PFSK-1 (cell line): ENCODE measurements at regions not wholly inside any gene's neighbourhood (a gene's known extent, or its start where the extent isn't known, plus 50 kb on each side); places are given as distances from the start of the nearest gene placed in this dataset.

ENCODE experiments used
- FOXP2 ChIP-seq: optimal IDR thresholded peaks from 2 replicates; pipeline ENCODE3; 2011; ENCODE audit warnings: borderline replicate concordance, control low read depth, inconsistent platforms; ENCODE audit not compliant: insufficient read depth; ENCODE audit errors: extremely low read length, extremely low read depth
- POLR2AphosphoS5 ChIP-seq: IDR thresholded peaks from 2 replicates; pipeline ENCODE4 v1.6.1; 2012; ENCODE audit warnings: low read depth, mild to moderate bottlenecking, control low read depth, low read length, moderate library complexity
- SIN3A ChIP-seq: IDR thresholded peaks from 2 replicates; pipeline ENCODE4 v1.6.1; 2012; ENCODE audit warnings: mild to moderate bottlenecking, low read length, moderate library complexity, borderline replicate concordance; ENCODE audit not compliant: insufficient read depth
- TAF1 ChIP-seq: IDR thresholded peaks from 2 replicates; pipeline ENCODE4 v1.6.1; 2012; ENCODE audit warnings: low read length, control low read depth, borderline replicate concordance; ENCODE audit not compliant: insufficient read depth
- TF ChIP-seq, protein P1 (sequence below), 2 experiments: IDR thresholded peaks; 2 replicates each; pipeline versions ENCODE4 v1.6.1 to v1.8.0; 2011 to 2012; ENCODE audit warnings: low read depth in 2 of 2, low read length in 2 of 2, control low read depth in 1 of 2, inconsistent platforms in 1 of 2, mild to moderate bottlenecking in 1 of 2, moderate library complexity in 1 of 2; ENCODE audit not compliant: insufficient read depth in 1 of 2

DNA sequence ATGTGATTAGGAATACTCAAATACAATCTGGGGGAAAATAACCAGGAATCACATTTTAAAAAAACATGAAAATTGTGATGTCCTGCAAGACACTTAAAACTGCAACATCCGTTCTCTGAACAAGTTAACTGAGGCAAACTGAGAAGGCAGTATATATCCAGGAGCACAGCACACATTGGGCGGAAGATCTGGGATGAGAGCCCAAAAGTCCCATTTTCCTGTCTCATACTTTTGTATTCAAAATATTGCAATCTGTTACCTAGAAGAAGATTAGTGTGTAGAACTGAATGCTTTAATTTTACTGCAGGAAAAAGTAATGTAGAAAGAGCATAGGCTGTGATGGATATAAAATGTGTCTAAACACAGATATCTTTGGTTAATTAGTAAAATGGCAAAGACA lies 276.8 kb upstream of the FANCL start:
- TF ChIP-seq TAF1 = no peak
- TF ChIP-seq, protein P1, sequence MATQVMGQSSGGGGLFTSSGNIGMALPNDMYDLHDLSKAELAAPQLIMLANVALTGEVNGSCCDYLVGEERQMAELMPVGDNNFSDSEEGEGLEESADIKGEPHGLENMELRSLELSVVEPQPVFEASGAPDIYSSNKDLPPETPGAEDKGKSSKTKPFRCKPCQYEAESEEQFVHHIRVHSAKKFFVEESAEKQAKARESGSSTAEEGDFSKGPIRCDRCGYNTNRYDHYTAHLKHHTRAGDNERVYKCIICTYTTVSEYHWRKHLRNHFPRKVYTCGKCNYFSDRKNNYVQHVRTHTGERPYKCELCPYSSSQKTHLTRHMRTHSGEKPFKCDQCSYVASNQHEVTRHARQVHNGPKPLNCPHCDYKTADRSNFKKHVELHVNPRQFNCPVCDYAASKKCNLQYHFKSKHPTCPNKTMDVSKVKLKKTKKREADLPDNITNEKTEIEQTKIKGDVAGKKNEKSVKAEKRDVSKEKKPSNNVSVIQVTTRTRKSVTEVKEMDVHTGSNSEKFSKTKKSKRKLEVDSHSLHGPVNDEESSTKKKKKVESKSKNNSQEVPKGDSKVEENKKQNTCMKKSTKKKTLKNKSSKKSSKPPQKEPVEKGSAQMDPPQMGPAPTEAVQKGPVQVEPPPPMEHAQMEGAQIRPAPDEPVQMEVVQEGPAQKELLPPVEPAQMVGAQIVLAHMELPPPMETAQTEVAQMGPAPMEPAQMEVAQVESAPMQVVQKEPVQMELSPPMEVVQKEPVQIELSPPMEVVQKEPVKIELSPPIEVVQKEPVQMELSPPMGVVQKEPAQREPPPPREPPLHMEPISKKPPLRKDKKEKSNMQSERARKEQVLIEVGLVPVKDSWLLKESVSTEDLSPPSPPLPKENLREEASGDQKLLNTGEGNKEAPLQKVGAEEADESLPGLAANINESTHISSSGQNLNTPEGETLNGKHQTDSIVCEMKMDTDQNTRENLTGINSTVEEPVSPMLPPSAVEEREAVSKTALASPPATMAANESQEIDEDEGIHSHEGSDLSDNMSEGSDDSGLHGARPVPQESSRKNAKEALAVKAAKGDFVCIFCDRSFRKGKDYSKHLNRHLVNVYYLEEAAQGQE (IDR thresholded peaks at IDR 0.05; ENCODE audit: insufficient read depth in 1 of 2, low read depth in 2 of 2, low read length in 2 of 2) = no peak
- TF ChIP-seq POLR2AphosphoS5 = no peak
- no peak for TF ChIP-seq FOXP2
- no peak for TF ChIP-seq SIN3A

DNA sequence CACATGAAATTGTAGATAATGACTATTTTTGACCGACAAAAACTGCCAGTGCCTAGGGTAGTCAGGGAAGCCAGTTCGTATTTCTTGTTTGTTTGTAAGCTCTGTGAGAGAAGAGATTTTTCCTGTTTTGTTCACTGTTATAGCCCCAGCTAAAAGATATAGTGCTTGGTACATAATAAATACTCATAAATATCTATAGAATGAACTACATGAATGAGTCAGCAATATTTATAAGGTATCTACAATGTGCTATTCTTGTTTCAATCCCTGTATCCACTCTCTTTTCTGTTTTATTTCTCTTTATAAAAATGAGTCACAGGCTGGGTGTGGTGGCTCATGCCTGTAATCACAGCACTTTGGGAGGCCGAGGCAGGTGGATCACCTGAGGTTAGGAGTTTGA lies 275.6 kb upstream of the FANCL start:
- TF ChIP-seq POLR2AphosphoS5 = no peak
- TF ChIP-seq, protein P1 (IDR thresholded peaks at IDR 0.05; ENCODE audit: insufficient read depth in 1 of 2, low read depth in 2 of 2, low read length in 2 of 2) = no peak
- TF ChIP-seq TAF1 = no peak
- no peak for TF ChIP-seq FOXP2
- TF ChIP-seq SIN3A = no peak

DNA sequence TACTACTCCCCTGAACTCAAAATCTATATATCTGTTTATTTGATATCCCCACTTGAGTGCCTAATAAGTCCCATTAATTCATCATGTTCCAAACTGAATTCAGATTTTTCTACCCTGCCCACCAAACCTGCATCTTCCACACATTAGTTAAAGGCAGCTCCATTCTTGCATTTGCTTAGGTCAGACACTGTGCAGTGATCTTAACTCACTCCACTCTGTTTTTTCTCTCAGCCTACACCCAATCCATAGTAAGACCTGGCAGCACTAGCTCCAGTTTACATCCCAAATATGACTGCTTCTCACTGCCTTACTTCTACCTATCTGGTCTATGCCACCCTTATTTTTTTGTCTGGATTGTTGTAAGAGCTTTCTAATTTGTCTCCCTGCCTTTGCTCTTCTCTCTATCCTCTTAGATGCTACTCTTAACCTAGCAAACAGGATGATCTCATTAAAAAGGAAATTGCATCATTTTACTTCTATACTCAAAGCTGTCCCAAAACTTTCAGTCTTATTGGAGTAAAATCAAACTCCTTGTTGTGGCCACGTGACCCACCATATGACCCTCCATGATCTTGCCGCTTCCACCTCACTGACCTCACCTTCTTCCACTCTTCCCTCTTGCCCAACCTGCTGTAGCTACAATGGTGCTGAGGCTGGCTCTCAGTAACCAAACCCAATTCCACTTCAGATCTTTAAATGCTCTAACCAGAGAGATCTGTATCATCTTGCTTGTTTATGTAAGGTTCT lies 274.9 kb upstream of the FANCL start:
- no peak for TF ChIP-seq SIN3A
- no peak for TF ChIP-seq POLR2AphosphoS5
- TF ChIP-seq TAF1 = no peak
- TF ChIP-seq, protein P1 (IDR thresholded peaks at IDR 0.05; ENCODE audit: insufficient read depth in 1 of 2, low read depth in 2 of 2, low read length in 2 of 2) = no peak
- TF ChIP-seq FOXP2 = no peak

DNA sequence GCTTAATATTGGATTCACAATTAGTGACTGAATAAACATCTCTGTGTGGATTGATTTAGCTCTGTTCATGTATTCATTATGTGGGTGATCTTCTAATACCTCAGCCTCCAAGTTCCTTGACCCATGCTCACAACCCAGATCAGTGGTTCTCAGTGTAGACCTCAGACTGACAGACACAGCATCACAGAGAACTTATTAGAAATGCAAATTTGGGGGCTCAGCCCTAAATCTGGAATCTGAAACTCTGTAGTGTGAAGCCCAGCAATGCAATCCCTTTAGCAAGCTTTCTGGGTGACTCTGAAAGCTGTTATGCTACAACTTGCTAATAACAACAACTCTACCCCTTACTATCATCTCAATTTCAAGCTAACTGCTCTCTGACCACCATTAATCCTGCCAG lies 273.1 kb upstream of the FANCL start:
- TF ChIP-seq, protein P1 (IDR thresholded peaks at IDR 0.05; ENCODE audit: insufficient read depth in 1 of 2, low read depth in 2 of 2, low read length in 2 of 2) = no peak
- no peak for TF ChIP-seq SIN3A
- no peak for TF ChIP-seq POLR2AphosphoS5
- TF ChIP-seq FOXP2 = no peak
- no peak for TF ChIP-seq TAF1
